GM18526 (cell line): ENCODE measurements at regions not wholly inside any gene's neighbourhood (a gene's known extent, or its start where the extent isn't known, plus 50 kb on each side); places are given as distances from the start of the nearest gene placed in this dataset.

Source experiments
- POLR2A ChIP-seq: IDR thresholded peaks from 3 replicates; pipeline ENCODE4 v1.6.1; 2011; ENCODE audit not compliant: insufficient read length; ENCODE audit errors: extremely low read depth

DNA sequence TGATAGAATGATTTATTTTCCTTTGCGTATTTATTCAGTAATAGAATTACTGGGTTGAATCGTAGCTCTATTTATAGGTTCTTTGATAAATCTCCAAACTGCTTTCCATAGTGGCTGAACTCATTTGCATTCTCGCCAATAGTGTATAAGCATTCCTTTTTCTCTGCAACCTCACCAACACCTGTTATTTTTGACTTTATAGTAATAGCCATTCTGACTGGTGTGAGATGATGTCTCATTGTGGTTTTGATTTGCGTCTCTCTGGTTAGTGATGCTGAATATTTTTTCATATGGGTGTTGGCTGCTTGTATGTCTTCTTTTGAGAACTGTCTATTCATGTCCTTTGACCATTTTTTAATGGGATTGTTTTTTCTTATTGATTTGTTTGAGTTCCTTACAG, 160.7 kb downstream of the MID1IP1 start:
- TF ChIP-seq POLR2A, result no peak

- no peak for TF ChIP-seq POLR2A
Observed at GRCh38 chrX:38965888-38966287, 164.6 kb downstream of the MID1IP1 start.

GRCh38 chrX:38968344-38969216, 167.3 kb downstream of the MID1IP1 start:
- TF ChIP-seq POLR2A, result no peak

DNA sequence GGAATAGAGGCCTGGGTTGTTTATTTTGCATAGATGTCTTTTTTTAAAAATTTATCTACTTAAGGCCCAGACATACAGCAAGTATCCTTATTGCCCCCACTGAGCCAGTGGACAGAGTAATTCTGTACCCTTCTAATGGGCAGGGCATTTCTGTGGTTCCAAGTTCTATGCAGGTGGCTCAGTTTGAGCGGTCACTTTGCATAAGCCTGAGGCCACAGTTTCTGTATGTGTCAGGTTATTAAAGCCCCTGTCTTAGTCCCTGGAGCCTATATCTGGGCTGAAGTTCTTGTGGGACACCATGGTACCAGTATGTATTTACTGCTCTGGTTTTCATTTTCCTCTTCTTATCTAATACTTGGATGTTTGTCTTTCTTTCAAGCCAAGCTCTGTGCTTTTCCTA, 168.8 kb downstream of the MID1IP1 start:
- TF ChIP-seq POLR2A, result no peak

DNA sequence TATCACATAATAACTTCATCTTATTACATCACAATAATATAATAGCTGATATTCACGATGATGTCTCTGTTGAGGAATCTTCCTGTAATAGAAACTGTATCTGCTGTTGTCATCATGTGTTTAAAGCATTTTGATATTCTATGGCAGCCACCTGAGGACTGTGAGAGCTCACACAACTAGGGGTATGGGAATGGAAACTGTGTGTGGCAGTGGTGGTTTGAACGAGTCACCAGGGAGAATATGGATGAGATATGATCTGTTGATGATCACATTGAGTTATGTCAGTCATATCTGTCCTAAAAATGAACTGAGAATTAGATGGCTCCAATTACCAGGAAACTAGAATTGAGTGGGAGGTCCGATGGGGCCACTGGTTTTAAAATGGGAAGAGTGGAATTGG, 169.6 kb downstream of the MID1IP1 start:
- TF ChIP-seq POLR2A, result no peak

- TF ChIP-seq POLR2A, result no peak
Observed at GRCh38 chrX:38973322-38973721, 172.1 kb downstream of the MID1IP1 start.

DNA sequence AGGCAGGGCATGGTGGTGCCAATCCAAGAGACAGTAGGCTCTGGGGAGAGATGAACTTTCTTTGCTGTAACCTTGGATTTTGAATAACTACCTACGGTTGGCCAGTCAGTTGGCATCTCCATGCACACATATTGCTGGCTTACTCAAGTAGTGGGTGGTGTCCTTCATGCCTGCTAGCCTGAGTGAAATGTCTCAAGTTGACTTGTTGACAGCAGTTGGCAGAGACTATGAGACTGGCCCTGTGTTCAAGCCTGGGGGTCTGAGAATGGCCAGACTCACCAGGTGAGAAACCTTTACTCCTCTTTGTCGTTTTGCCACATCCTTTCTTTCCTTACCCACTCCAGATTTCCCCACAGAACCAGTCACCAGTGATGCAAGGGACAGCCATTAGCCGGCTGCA, 173.3 kb downstream of the MID1IP1 start:
- TF ChIP-seq POLR2A, result no peak

- TF ChIP-seq POLR2A, result no peak
Observed at GRCh38 chrX:38975368-38975942, 174.2 kb downstream of the MID1IP1 start.

DNA sequence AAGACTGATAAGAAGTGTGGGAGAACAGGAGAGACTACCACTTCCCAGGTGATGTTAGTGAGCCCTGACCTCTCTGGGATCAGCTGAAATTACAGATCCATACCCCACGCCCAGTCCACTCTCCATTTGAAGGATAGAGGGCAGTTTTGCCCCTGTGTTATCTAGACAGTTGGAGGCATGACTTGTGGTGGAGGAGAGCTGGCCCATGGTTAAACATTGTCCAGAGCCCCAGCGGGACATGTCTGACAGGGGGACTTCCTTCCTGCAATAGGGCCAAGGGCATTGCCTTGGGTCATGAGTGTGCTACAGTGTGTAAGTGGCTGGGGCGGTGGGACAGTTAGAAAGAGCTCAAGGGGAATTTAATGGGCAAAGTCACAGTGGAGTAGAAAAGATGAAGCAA, 181.1 kb downstream of the MID1IP1 start:
- no peak for TF ChIP-seq POLR2A

GRCh38 chrX:38982843-38983242, 181.6 kb downstream of the MID1IP1 start:
- no peak for TF ChIP-seq POLR2A

- no peak for TF ChIP-seq POLR2A
Observed at GRCh38 chrX:38985375-38985774, 184.1 kb downstream of the MID1IP1 start.

GRCh38 chrX:38985945-38986344, 184.7 kb downstream of the MID1IP1 start:
- no peak for TF ChIP-seq POLR2A

- TF ChIP-seq POLR2A, result no peak
Observed at GRCh38 chrX:38986586-38986985, 185.3 kb downstream of the MID1IP1 start.

DNA sequence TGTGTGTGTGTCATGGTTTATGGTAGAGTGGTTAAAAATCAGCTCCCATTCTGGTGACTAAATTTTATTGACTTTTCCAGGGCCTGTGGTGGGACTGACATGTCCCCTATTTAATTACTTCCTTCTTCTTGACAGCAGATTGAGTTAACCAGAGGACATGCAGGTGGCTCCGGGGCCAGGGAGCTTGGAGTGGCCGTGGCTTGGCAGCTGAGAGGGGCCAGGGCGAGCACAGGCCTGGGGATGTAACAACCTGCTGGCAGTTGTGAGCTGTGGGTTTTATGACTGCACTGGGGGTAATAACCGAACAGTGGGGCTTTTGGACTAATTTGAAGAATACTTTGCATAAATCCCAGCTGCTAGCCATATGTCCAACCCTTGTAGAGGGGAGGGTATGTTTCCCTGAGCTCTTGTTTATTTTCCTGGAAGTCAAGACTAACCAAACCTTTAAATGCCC, 186.0 kb downstream of the MID1IP1 start:
- TF ChIP-seq POLR2A, result no peak

DNA sequence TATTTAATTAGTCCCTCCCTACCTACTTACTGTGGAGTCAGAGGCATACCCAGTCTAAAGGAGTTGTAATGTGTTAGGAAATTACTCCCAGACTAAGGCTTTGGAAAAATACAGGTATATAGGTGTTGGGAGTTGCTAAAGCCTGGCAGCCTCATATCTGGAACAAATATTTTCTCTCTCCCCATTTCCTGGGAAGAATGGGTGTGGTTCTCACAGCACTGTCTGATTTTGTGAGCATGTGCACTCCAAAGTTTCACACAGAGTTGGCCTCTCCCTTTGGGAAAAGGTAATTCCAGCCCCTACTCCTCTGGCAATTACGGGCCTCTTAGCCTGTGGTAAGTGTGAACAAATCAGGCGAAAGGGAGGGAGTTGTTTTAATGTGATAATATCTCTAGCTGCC, 187.0 kb downstream of the MID1IP1 start:
- TF ChIP-seq POLR2A, result no peak

DNA sequence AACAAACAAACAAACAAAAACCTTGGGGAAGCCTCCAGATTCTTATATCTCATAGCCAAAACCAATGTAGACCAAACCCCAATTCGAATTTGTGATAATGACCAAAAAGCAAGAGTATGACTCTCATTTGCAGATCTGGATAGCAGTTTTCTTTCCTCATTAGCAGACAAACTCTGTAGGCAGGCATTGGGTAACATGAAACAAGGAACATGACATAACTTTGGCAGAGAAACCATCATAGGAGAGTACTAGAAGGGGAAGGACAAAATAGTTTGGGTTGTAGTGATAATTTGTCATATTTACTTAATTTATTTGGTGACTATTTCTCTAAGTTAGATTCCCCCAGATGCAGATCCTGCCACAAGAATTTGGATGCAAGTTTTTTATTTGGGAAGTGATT, 187.8 kb downstream of the MID1IP1 start:
- no peak for TF ChIP-seq POLR2A
